Activated CD8-positive, alpha-beta T cell treated with anti-CD3 and anti-CD28 coated beads for 36 hours (primary cell): ENCODE measurements at regions not wholly inside any gene's neighbourhood (a gene's known extent, or its start where the extent isn't known, plus 50 kb on each side); places are given as distances from the start of the nearest gene placed in this dataset.

ENCODE experiments used
- ATAC-seq: fragments of 200-7000 bp; cut with Tn5 transposase; one replicate; pipeline ENCODE4 v1.10.0; 2021; ENCODE audit warnings: mild to moderate bottlenecking, moderate library complexity
- CTCF ChIA-PET: fragments of 350-600 bp; sonication (Branson Sonifier 250); formaldehyde crosslinking; loops from one replicate; lab custom pipeline; 2021; ENCODE audit warnings: antibody characterized with exemption; lab: Charles Lee
- POLR2A ChIA-PET: fragments of 350-600 bp; sonication (Branson Sonifier 250); formaldehyde crosslinking; loops from one replicate; lab custom pipeline; 2021; ENCODE audit warnings: antibody characterized with exemption; lab: Charles Lee
- DNase-seq: peaks from one replicate; pipeline ENCODE4 v3.0.0-alpha.2; 2020
- H3K27ac Mint-ChIP-seq: one replicate; pipeline ENCODE4 v1.8.0; 2021; ENCODE audit warnings: mild to moderate bottlenecking, mixed read lengths
- H3K27me3 Mint-ChIP-seq: one replicate; pipeline ENCODE4 v1.8.0; 2021; ENCODE audit warnings: mixed read lengths
- H3K36me3 Mint-ChIP-seq: one replicate; pipeline ENCODE4 v1.8.0; 2021; ENCODE audit warnings: low read depth, mixed read lengths
- H3K4me1 Mint-ChIP-seq: one replicate; pipeline ENCODE4 v1.8.0; 2021; ENCODE audit warnings: low read depth, mixed read lengths
- H3K4me3 Mint-ChIP-seq: one replicate; pipeline ENCODE4 v1.8.0; 2021; ENCODE audit warnings: mild to moderate bottlenecking, moderate library complexity, mixed read lengths
- H3K9me3 Mint-ChIP-seq: one replicate; pipeline ENCODE4 v1.8.0; 2021; ENCODE audit warnings: mixed read lengths
- intact Hi-C: fragments of 100-400 bp; cut with micrococcal nuclease; formaldehyde crosslinking; loops from one replicate; pipeline ENCODE4 v1.10.0; 2022
- TF ChIP-seq, protein P1 (sequence below): fragments of 200-600 bp; IDR thresholded peaks from one replicate; pipeline ENCODE4 v1.8.0; 2022; ENCODE audit warnings: antibody characterized with exemption, mild to moderate bottlenecking

DNA sequence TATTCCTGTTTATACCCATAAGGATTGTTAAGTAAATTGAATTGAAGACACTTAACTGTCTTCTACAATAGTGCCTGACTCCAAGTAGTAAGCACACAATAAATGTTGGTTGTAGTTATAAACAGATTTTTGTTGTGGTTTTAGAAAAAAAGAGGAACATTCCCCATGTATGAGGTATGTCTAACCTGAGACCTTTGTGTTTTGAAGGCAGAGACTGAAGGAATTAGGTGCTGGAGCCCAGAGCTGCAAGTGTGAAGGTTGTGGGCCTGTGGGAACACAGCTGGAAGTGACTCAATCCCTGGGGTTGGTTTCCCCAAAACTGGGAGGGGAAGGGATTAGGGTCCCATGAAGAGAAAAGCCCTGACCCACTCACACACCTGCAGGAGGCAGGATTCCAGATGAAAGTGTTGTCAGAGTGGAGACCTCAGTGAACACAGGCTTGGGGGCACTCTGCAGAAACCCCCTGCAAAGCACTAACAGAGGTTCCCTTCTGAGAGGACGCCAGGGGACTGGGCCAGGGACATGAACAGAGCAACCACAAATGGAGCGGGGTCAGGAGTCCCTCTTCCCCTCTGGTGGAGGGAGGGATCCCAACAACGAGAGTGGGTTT is 265.1 kb upstream of the KLF14 start:
- Mint-ChIP-seq H3K4me3 (no peak overlapping the region), H3K27ac (peak overlapping the region; percentile 55), H3K9me3 (peaks cover 12% of the 10 kb centered on the region), H3K27me3 (no peaks in the 10 kb centered on the region), H3K36me3 (peaks cover 39% of the 10 kb centered on the region), H3K4me1 (peaks cover 73% of the 10 kb centered on the region)
- ChIA-PET POLR2A (interaction anchor here (0.9 kb wide), 1 partner anchor 39 kb away, joined by 3 read pairs; no protein-coding TSS in a partner anchor), CTCF (interaction anchor here (1.3 to 1.7 kb wide), 3 partner anchors 8 to 41 kb away, joined by 3 to 7 read pairs (median 5); no protein-coding TSS in a partner anchor)
- TF ChIP-seq, protein P1, sequence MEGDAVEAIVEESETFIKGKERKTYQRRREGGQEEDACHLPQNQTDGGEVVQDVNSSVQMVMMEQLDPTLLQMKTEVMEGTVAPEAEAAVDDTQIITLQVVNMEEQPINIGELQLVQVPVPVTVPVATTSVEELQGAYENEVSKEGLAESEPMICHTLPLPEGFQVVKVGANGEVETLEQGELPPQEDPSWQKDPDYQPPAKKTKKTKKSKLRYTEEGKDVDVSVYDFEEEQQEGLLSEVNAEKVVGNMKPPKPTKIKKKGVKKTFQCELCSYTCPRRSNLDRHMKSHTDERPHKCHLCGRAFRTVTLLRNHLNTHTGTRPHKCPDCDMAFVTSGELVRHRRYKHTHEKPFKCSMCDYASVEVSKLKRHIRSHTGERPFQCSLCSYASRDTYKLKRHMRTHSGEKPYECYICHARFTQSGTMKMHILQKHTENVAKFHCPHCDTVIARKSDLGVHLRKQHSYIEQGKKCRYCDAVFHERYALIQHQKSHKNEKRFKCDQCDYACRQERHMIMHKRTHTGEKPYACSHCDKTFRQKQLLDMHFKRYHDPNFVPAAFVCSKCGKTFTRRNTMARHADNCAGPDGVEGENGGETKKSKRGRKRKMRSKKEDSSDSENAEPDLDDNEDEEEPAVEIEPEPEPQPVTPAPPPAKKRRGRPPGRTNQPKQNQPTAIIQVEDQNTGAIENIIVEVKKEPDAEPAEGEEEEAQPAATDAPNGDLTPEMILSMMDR, result no peak
- DNase-seq, result no peak
- intact Hi-C loops, result loop anchor here (5.0 kb wide), 1 partner anchor 33 kb away; no protein-coding TSS in a partner anchor
- no peak for ATAC-seq

GRCh38 chr7:130999926-131000325 is 265.9 kb upstream of the KLF14 start:
- Mint-ChIP-seq H3K27ac (peak overlapping the region; percentile 38), H3K4me1 (peaks cover 72% of the 10 kb centered on the region), H3K9me3 (peaks cover 14% of the 10 kb centered on the region), H3K27me3 (no peaks in the 10 kb centered on the region), H3K4me3 (no peak overlapping the region), H3K36me3 (peaks cover 45% of the 10 kb centered on the region)
- CTCF ChIA-PET, result interaction anchor here (1.0 to 6.5 kb wide), 4 partner anchors 10 to 70 kb away, joined by 3 to 69 read pairs (median 5); no protein-coding TSS in a partner anchor
- TF ChIP-seq, protein P1, result no peak
- ATAC-seq (no peak), DNase-seq (no peak)
- intact Hi-C loops, result loop anchor here (5.0 kb wide), 1 partner anchor 32 kb away; no protein-coding TSS in a partner anchor
- POLR2A ChIA-PET, result interaction anchor here (1.0 to 1.4 kb wide), 3 partner anchors 9 to 42 kb away, joined by 3 to 7 read pairs (median 4); no protein-coding TSS in a partner anchor

DNA sequence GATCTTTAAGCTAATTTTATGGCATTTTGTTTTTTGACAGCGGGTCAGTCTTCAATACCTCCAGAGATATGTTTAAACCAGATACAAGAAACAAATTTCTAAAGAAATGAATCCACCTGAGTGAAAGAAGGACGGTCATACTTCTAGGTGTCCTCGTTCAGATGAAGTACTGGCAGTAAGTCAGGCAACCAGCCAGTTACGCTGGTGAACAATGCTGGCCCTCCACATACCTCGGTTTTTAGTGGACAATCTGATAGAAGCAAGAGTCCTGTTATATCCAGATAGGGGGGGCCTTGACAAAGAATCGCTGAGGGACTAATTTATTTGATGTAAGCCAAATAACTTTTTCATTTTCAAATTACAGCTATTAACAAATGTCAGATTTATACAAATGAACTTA is 266.4 kb upstream of the KLF14 start:
- Mint-ChIP-seq H3K36me3 (peaks cover 49% of the 10 kb centered on the region), H3K4me1 (peaks cover 71% of the 10 kb centered on the region), H3K9me3 (peaks cover 14% of the 10 kb centered on the region), H3K27ac (peak overlapping the region; percentile 46), H3K27me3 (no peaks in the 10 kb centered on the region), H3K4me3 (no peak overlapping the region)
- intact Hi-C loops, result no loop called here
- TF ChIP-seq, protein P1, result no peak
- CTCF ChIA-PET, result interaction anchor here (0.7 to 6.5 kb wide), 6 partner anchors 10 to 103 kb away, joined by 3 to 69 read pairs (median 5); no protein-coding TSS in a partner anchor
- DNase-seq, result no peak
- ATAC-seq, result no peak
- POLR2A ChIA-PET, result interaction anchor here (0.5 to 2.7 kb wide), 6 partner anchors 8 to 53 kb away, joined by 3 to 9 read pairs (median 4); no protein-coding TSS in a partner anchor

- TF ChIP-seq, protein P1, result no peak
- ChIA-PET POLR2A (interaction anchor here (0.5 to 2.7 kb wide), 7 partner anchors 8 to 59 kb away, joined by 3 to 9 read pairs (median 4); no protein-coding TSS in a partner anchor), CTCF (interaction anchor here (0.7 to 6.5 kb wide), 6 partner anchors 11 to 127 kb away, joined by 3 to 69 read pairs (median 4); no protein-coding TSS in a partner anchor)
- Mint-ChIP-seq H3K36me3 (peaks cover 51% of the 10 kb centered on the region), H3K4me1 (peaks cover 69% of the 10 kb centered on the region), H3K4me3 (no peak overlapping the region), H3K9me3 (peaks cover 16% of the 10 kb centered on the region), H3K27me3 (no peaks in the 10 kb centered on the region), H3K27ac (peak overlapping the region; percentile 46)
- intact Hi-C loops, result no loop called here
- DNase-seq (no peak), ATAC-seq (no peak)
Observed at GRCh38 chr7:131000873-131001272, 266.9 kb upstream of the KLF14 start.

- POLR2A ChIA-PET, result interaction anchor here (0.9 to 2.7 kb wide), 4 partner anchors 10 to 48 kb away, joined by 3 to 9 read pairs (median 5); no protein-coding TSS in a partner anchor
- TF ChIP-seq, protein P1, result no peak
- H3K27ac Mint-ChIP-seq, result no peak overlapping the region
Observed at GRCh38 chr7:131002600-131002999, 268.6 kb upstream of the KLF14 start.

More at GRCh38 chr7:131002600-131002999, 268.6 kb upstream of the KLF14 start:
- CTCF ChIA-PET, result interaction anchor here (0.6 to 6.5 kb wide), 6 partner anchors 20 to 67 kb away, joined by 3 to 69 read pairs (median 4); no protein-coding TSS in a partner anchor
- H3K36me3 Mint-ChIP-seq, result peaks cover 54% of the 10 kb centered on the region
- no peaks in the 10 kb centered on the region for H3K27me3 Mint-ChIP-seq
- H3K9me3 Mint-ChIP-seq, result peaks cover 16% of the 10 kb centered on the region
- intact Hi-C loops, result no loop called here
- DNase-seq (no peak), ATAC-seq (no peak)
- H3K4me3 Mint-ChIP-seq, result no peak overlapping the region
- peaks cover 66% of the 10 kb centered on the region for H3K4me1 Mint-ChIP-seq
